HCT116 (cell line): ENCODE measurements at regions not wholly inside any gene's neighbourhood (a gene's known extent, or its start where the extent isn't known, plus 50 kb on each side); places are given as distances from the start of the nearest gene placed in this dataset.

Experiments used
- ATAC-seq: fragments of 200-7000 bp; cut with Tn5 transposase; 2 replicates; pipeline ENCODE4 v1.9.1; 2020; ENCODE audit warnings: mild to moderate bottlenecking, moderate library complexity
- BruUV-seq: library from RNA; stranded (reverse); fragments of 400-500 nt; replicated peaks from 2 replicates; lab custom pipeline; 2021; lab: Mats Ljungman, UMichigan
- CTCF ChIA-PET: fragments of 300-600 bp; sonication (Branson Sonifier 250); formaldehyde crosslinking; loops from one replicate; lab custom pipeline; 2021; ENCODE audit warnings: antibody characterized with exemption; lab: Charles Lee
- POLR2A ChIA-PET: fragments of 300-600, 350-600 bp; sonication (Branson Sonifier 250); formaldehyde crosslinking; loops from one replicate; lab custom pipeline; 2021; ENCODE audit warnings: antibody characterized with exemption; lab: Charles Lee
- RAD21 ChIA-PET, 2 experiments: fragments of 300-600 bp; sonication (Branson Sonifier 250); formaldehyde crosslinking; loops; one replicate each; lab custom pipeline; 2023; ENCODE audit warnings: low total read pairs in 2 of 2; ENCODE audit not compliant: uncharacterized antibody in 2 of 2, unreplicated experiment in 2 of 2, low non-redundant PET in 1 of 2; lab: Charles Lee
- DNase-seq: peaks from one replicate; pipeline ENCODE4 v3.0.0-alpha.2; 2010; ENCODE audit warnings: low read depth, low spot score
- H2AFZ ChIP-seq: fragments of 200-600 bp; shearing (Covaris generic), sonication (generic); 2 replicates; pipeline ENCODE4 v1.6.1; 2017; ENCODE audit warnings: low read depth, mixed run types, mixed read lengths, antibody characterized with exemption, low read length; ENCODE audit not compliant: poor library complexity, severe bottlenecking
- H3K27ac ChIP-seq: 2 replicates; pipeline ENCODE4 v1.5.1; 2012; ENCODE audit warnings: low read depth, low read length
- H3K27me3 ChIP-seq: fragments of 200-600 bp; sonication (generic); 2 replicates; pipeline ENCODE4 v1.6.1; 2016; ENCODE audit warnings: mixed run types, low read length, mixed read lengths; ENCODE audit not compliant: insufficient read depth
- H3K36me3 ChIP-seq, 2 experiments: fragments of 200-500 bp in 1 of 2; fragments of 200-600 bp in 1 of 2; sonication (Bioruptor generic) in 1 of 2; sonication (generic) in 1 of 2; 2 replicates each; pipeline versions ENCODE4 v1.5.1 to v1.6.1; 2014 to 2016; ENCODE audit warnings: low read length in 2 of 2, inconsistent platforms in 1 of 2, mixed read lengths in 1 of 2, mixed run types in 1 of 2; ENCODE audit not compliant: insufficient read depth in 2 of 2, control insufficient read depth in 1 of 2
- H3K4me1 ChIP-seq, 2 experiments: fragments of 200-600 bp in 1 of 2; sonication (generic) in 1 of 2; 2 replicates each; pipeline versions ENCODE4 v1.5.1 to v1.6.1; 2012 to 2017; ENCODE audit warnings: low read length in 2 of 2, inconsistent platforms in 1 of 2, mild to moderate bottlenecking in 1 of 2, mixed read lengths in 1 of 2, mixed run types in 1 of 2, moderate library complexity in 1 of 2; ENCODE audit not compliant: insufficient read depth in 2 of 2, control insufficient read depth in 1 of 2
- H3K4me2 ChIP-seq: fragments of 200-600 bp; sonication (generic); 2 replicates; pipeline ENCODE4 v1.6.1; 2017; ENCODE audit warnings: mixed run types, low read length, mixed read lengths
- H3K4me3 ChIP-seq, 2 experiments: fragments of 200-600 bp in 1 of 2; sonication (generic) in 1 of 2; replicated peaks in 1 of 2; 2 replicates each; pipeline ENCODE4 v1.5.1; 2011 to 2016; ENCODE audit warnings: low read length in 2 of 2, control low read depth in 1 of 2, low read depth in 1 of 2, mild to moderate bottlenecking in 1 of 2, mixed read lengths in 1 of 2, mixed run types in 1 of 2
- H3K79me2 ChIP-seq: fragments of 200-600 bp; sonication (generic); 2 replicates; pipeline ENCODE4 v1.6.1; 2017; ENCODE audit warnings: mild to moderate bottlenecking, mixed run types, low read length, moderate library complexity, mixed read lengths; ENCODE audit not compliant: insufficient read depth
- H3K9ac ChIP-seq: fragments of 200-600 bp; sonication (generic); 2 replicates; pipeline ENCODE4 v1.6.1; 2016; ENCODE audit warnings: low read length, mixed read lengths
- H3K9me2 ChIP-seq: fragments of 200-600 bp; sonication (generic), shearing (Covaris generic); 2 replicates; pipeline ENCODE4 v1.6.1; 2017; ENCODE audit warnings: mixed run types, mild to moderate bottlenecking, moderate library complexity; ENCODE audit not compliant: insufficient read depth
- H3K9me3 ChIP-seq, 2 experiments: fragments of 200-500 bp in 1 of 2; fragments of 200-600 bp in 1 of 2; sonication (Bioruptor generic) in 1 of 2; sonication (generic) in 1 of 2; 2 replicates each; pipeline ENCODE4 v1.6.1; 2014 to 2017; ENCODE audit warnings: low read length in 2 of 2, mixed read lengths in 2 of 2, inconsistent platforms in 1 of 2, low read depth in 1 of 2, mild to moderate bottlenecking in 1 of 2, mixed run types in 1 of 2, moderate library complexity in 1 of 2; ENCODE audit not compliant: control insufficient read depth in 1 of 2, insufficient read depth in 1 of 2
- H4K20me1 ChIP-seq: fragments of 200-600 bp; sonication (generic), shearing (Covaris generic); 2 replicates; pipeline ENCODE4 v1.6.1; 2017; ENCODE audit warnings: mixed run types, mild to moderate bottlenecking, moderate library complexity; ENCODE audit not compliant: insufficient read depth
- CEBPB ChIP-seq: IDR thresholded peaks from 2 replicates; pipeline ENCODE4 v1.6.1; 2012; ENCODE audit warnings: low read depth
- ELF1 ChIP-seq: IDR thresholded peaks from 2 replicates; pipeline ENCODE4 v1.6.1; 2012; ENCODE audit warnings: low read depth, borderline replicate concordance
- FOSL1 ChIP-seq: IDR thresholded peaks from 2 replicates; pipeline ENCODE4 v1.6.1; 2012; ENCODE audit warnings: low read depth
- POLR2AphosphoS5 ChIP-seq: IDR thresholded peaks from 2 replicates; pipeline ENCODE4 v1.6.1; 2011; ENCODE audit warnings: mild to moderate bottlenecking, low read depth, low read length, moderate library complexity
- REST ChIP-seq: IDR thresholded peaks from 2 replicates; pipeline ENCODE4 v1.6.1; 2012; ENCODE audit warnings: low read depth
- TCF7L2 ChIP-seq: IDR thresholded peaks from 2 replicates; pipeline ENCODE4 v1.7.0; 2011; ENCODE audit warnings: borderline replicate concordance, inconsistent platforms; ENCODE audit not compliant: insufficient read depth, insufficient read length; ENCODE audit errors: extremely low read depth
- ZBTB33 ChIP-seq: IDR thresholded peaks from 2 replicates; pipeline ENCODE4 v1.6.1; 2011; ENCODE audit warnings: mild to moderate bottlenecking, low read length, moderate library complexity; ENCODE audit not compliant: insufficient replicate concordance; ENCODE audit errors: extremely low read depth
- ZFX ChIP-seq: fragments of 450-650 bp; IDR thresholded peaks from 2 replicates; pipeline ENCODE4 v1.6.1; 2017
- ZNF274 ChIP-seq: fragments of 200-500 bp; sonication (Bioruptor generic); IDR thresholded peaks from 2 replicates; pipeline ENCODE4 v1.6.1; 2014; ENCODE audit warnings: mild to moderate bottlenecking, low read depth, low read length, inconsistent platforms
- intact Hi-C: fragments of 100-400 bp; cut with micrococcal nuclease; formaldehyde crosslinking; loops from 2 replicates; pipeline ENCODE4 v1.10.0; 2022
- TF ChIP-seq, protein P1 (sequence below), 3 experiments: fragments of 200-600 bp in 1 of 3; sonication (generic) in 1 of 3; IDR thresholded peaks in 2 of 3; conservative IDR thresholded peaks in 1 of 3; 2 replicates each; pipeline ENCODE4 v1.5.1; 2012 to 2017; ENCODE audit warnings: low read depth in 2 of 3, low read length in 2 of 3, antibody characterized with exemption in 1 of 3, borderline replicate concordance in 1 of 3, control low read depth in 1 of 3, mild to moderate bottlenecking in 1 of 3, mixed read lengths in 1 of 3, mixed run types in 1 of 3, moderate library complexity in 1 of 3; ENCODE audit not compliant: insufficient read depth in 1 of 3

DNA sequence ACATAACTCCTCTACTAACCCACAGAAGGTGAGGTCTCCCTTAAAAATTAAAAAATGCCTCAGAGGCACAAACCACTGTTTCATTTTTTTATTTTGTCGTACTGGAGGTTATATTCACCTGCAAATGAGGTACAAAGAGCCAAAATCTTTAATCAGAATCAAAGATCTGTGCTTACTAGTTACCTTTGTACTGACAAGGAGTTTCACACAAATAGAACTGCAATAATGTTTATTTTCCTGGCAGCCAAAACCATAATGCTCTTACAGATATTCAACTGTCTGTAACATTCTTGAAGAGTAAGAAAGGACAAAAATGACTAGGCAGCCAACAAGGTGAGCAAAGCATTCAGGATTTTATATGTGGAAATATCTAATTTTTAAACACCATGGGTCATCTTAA, 105.1 kb upstream of the NOL4 start:
- H3K9me3 ChIP-seq: no peaks in the 10 kb centered on the region; a peak in 1 of 4 replicates
- BruUV-seq: no TSS peak
- ChIA-PET POLR2A (no interaction called here), RAD21 (no interaction called here), CTCF (no interaction called here)
- no peak for DNase-seq
- H3K79me2 ChIP-seq: no peaks in the 10 kb centered on the region
- no peak overlapping the region for H3K4me3 ChIP-seq
- H3K36me3 ChIP-seq: no peaks in the 10 kb centered on the region
- H2AFZ ChIP-seq: no peak overlapping the region
- no peaks in the 10 kb centered on the region for H3K9me2 ChIP-seq
- H3K4me2 ChIP-seq: no peak overlapping the region
- H3K9ac ChIP-seq: no peak overlapping the region
- no peaks in the 10 kb centered on the region for H4K20me1 ChIP-seq
- no peak for ATAC-seq
- intact Hi-C loops: no loop called here
- no peaks in the 10 kb centered on the region for H3K4me1 ChIP-seq
- TF ChIP-seq ZBTB33: no peak
- no peak for TF ChIP-seq REST
- TF ChIP-seq ZNF274: no peak
- TF ChIP-seq CEBPB: no peak
- no peak for TF ChIP-seq POLR2AphosphoS5
- TF ChIP-seq TCF7L2: no peak
- TF ChIP-seq, protein P1, sequence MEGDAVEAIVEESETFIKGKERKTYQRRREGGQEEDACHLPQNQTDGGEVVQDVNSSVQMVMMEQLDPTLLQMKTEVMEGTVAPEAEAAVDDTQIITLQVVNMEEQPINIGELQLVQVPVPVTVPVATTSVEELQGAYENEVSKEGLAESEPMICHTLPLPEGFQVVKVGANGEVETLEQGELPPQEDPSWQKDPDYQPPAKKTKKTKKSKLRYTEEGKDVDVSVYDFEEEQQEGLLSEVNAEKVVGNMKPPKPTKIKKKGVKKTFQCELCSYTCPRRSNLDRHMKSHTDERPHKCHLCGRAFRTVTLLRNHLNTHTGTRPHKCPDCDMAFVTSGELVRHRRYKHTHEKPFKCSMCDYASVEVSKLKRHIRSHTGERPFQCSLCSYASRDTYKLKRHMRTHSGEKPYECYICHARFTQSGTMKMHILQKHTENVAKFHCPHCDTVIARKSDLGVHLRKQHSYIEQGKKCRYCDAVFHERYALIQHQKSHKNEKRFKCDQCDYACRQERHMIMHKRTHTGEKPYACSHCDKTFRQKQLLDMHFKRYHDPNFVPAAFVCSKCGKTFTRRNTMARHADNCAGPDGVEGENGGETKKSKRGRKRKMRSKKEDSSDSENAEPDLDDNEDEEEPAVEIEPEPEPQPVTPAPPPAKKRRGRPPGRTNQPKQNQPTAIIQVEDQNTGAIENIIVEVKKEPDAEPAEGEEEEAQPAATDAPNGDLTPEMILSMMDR (IDR thresholded peaks at IDR 0.05 in 2 of 3, conservative IDR thresholded peaks at IDR 0.05 in 1 of 3; ENCODE audit: borderline replicate concordance in 1 of 3, insufficient read depth in 1 of 3, low read depth in 2 of 3, low read length in 2 of 3): no peak
- no peak for TF ChIP-seq ZFX
- TF ChIP-seq FOSL1: no peak
- no peak for TF ChIP-seq ELF1
- H3K27me3 ChIP-seq: no peaks in the 10 kb centered on the region
- no peak overlapping the region for H3K27ac ChIP-seq
